Testis (tissue), 2 donors: ENCODE measurements at regions not wholly inside any gene's neighbourhood (a gene's known extent, or its start where the extent isn't known, plus 50 kb on each side); places are given as distances from the start of the nearest gene placed in this dataset.

Experiments used
- DNase-seq: peaks from one replicate; pipeline ENCODE4 v3.0.0-alpha.2; 2019
- H3K27ac ChIP-seq, 2 donors: fragments of 200-600 bp; sonication (generic); one replicate each; pipeline ENCODE4 v1.5.1; 2019
- H3K27me3 ChIP-seq: fragments of 200-600 bp; sonication (generic); one replicate; pipeline ENCODE4 v1.5.1; 2019
- H3K36me3 ChIP-seq: fragments of 200-600 bp; sonication (generic); one replicate; pipeline ENCODE4 v1.5.1; 2017; ENCODE audit warnings: low read depth; ENCODE audit errors: missing control alignments
- H3K4me1 ChIP-seq: fragments of 200-600 bp; sonication (generic); one replicate; pipeline ENCODE4 v1.5.1; 2019
- H3K4me3 ChIP-seq, 2 donors: fragments of 200-600 bp; sonication (generic); one replicate each; pipeline ENCODE4 v1.5.1; 2017 to 2019
- H3K9me3 ChIP-seq: fragments of 200-600 bp; sonication (generic); one replicate; pipeline ENCODE4 v1.5.1; 2017
- CTCF ChIP-seq, 3 experiments: fragments of 450-650 bp in 2 of 3; fragments of 200-600 bp in 1 of 3; sonication (generic) in 1 of 3; IDR thresholded peaks; one replicate each; pipeline ENCODE4 v1.5.1; 2016 to 2019; ENCODE audit warnings: antibody characterized with exemption in 3 of 3, mild to moderate bottlenecking in 2 of 3, moderate library complexity in 1 of 3
- POLR2A ChIP-seq: fragments of 450-650 bp; IDR thresholded peaks from one replicate; pipeline ENCODE4 v1.6.1; 2017; ENCODE audit warnings: antibody characterized with exemption, mild to moderate bottlenecking, moderate library complexity
- WGBS, 2 donors: methylation state at CpG; one replicate each; pipeline ENCODE4 v1.1.5; 2018; 5-methylcytosine and 5-hydroxymethylcytosine counted together
- intact Hi-C: fragments of 100-400 bp; cut with DNase I; formaldehyde crosslinking; loops from one replicate; pipeline ENCODE4 v1.15.1; 2023; ENCODE audit warnings: low total_unique reads

- H3K4me1 ChIP-seq = peaks cover 26% of the 10 kb centered on the region
- H3K27me3 ChIP-seq = no peaks in the 10 kb centered on the region
- DNase-seq = no peak
- no peak overlapping the region for H3K27ac ChIP-seq
- no peak for TF ChIP-seq CTCF (IDR thresholded peaks at IDR 0.05)
- no peak for TF ChIP-seq POLR2A
- intact Hi-C loops = no loop called here
- no peaks in the 10 kb centered on the region for H3K36me3 ChIP-seq
- 87 to 97% methylated on average over 4 of the region's 4 CpGs for WGBS, 2 donors
- H3K9me3 ChIP-seq = no peaks in the 10 kb centered on the region
- no peak overlapping the region for H3K4me3 ChIP-seq
Observed at GRCh38 chr6:150315626-150316025, 53.2 kb upstream of the IYD start.

GRCh38 chr6:150316936-150317335 is 51.9 kb upstream of the IYD start:
- TF ChIP-seq POLR2A (no peak), CTCF (IDR thresholded peaks at IDR 0.05) (no peak)
- H3K27me3 ChIP-seq = no peaks in the 10 kb centered on the region
- peaks cover 33% of the 10 kb centered on the region for H3K4me1 ChIP-seq
- H3K36me3 ChIP-seq = no peaks in the 10 kb centered on the region
- H3K4me3 ChIP-seq = no peak overlapping the region
- H3K9me3 ChIP-seq = no peaks in the 10 kb centered on the region
- no peak for DNase-seq
- no peak overlapping the region for H3K27ac ChIP-seq
- WGBS, 2 donors = 89 to 91% methylated on average over 5 of the region's 5 CpGs
- intact Hi-C loops = no loop called here
